ENCODE measurements at regions not wholly inside any gene's neighbourhood (a gene's known extent, or its start where the extent isn't known, plus 50 kb on each side); places are given as distances from the start of the nearest gene placed in this dataset.

DNA sequence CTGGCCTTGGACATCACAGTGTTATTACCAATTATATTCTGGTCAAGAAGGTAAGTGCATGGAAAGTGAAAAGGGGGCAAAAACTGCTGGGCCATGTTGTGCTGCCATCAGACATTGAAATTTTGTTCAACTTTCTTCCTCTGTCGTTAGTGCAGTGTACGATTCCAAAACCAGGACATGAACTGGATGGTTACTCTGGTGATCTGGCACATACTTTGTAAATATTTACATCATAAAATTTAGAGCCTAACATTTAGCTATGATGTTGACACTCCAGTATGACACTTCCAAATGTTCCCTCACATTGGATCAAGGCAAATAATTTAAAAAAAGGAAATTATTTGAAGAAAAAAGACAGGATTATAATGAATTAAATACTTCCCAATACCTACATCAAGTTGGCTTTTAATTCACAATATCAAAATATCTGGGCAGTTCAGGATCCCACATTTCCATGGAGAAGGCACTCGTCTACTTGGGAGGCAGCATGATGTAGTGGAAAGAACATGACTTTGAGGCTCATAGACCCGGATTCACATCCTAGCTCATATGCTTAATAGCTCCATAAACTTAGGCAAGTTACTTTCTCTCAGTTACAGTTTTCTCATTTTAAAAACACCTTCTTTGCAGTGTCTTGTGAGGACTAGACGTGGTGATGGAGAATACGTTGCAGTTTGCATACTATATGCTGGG is 342.5 kb upstream of the MPDZ start:
- TF ChIP-seq, protein P1, sequence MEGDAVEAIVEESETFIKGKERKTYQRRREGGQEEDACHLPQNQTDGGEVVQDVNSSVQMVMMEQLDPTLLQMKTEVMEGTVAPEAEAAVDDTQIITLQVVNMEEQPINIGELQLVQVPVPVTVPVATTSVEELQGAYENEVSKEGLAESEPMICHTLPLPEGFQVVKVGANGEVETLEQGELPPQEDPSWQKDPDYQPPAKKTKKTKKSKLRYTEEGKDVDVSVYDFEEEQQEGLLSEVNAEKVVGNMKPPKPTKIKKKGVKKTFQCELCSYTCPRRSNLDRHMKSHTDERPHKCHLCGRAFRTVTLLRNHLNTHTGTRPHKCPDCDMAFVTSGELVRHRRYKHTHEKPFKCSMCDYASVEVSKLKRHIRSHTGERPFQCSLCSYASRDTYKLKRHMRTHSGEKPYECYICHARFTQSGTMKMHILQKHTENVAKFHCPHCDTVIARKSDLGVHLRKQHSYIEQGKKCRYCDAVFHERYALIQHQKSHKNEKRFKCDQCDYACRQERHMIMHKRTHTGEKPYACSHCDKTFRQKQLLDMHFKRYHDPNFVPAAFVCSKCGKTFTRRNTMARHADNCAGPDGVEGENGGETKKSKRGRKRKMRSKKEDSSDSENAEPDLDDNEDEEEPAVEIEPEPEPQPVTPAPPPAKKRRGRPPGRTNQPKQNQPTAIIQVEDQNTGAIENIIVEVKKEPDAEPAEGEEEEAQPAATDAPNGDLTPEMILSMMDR (IDR thresholded peaks at IDR 0.05): no peak
- no peak for TF ChIP-seq EZH2 (IDR thresholded peaks at IDR 0.05; ENCODE audit: borderline replicate concordance, insufficient read depth, low read depth, low read length, poor library complexity, severe bottlenecking)

Data from B cell (primary cell).